ENCODE measurements at regions not wholly inside any gene's neighbourhood (a gene's known extent, or its start where the extent isn't known, plus 50 kb on each side); places are given as distances from the start of the nearest gene placed in this dataset.

DNA sequence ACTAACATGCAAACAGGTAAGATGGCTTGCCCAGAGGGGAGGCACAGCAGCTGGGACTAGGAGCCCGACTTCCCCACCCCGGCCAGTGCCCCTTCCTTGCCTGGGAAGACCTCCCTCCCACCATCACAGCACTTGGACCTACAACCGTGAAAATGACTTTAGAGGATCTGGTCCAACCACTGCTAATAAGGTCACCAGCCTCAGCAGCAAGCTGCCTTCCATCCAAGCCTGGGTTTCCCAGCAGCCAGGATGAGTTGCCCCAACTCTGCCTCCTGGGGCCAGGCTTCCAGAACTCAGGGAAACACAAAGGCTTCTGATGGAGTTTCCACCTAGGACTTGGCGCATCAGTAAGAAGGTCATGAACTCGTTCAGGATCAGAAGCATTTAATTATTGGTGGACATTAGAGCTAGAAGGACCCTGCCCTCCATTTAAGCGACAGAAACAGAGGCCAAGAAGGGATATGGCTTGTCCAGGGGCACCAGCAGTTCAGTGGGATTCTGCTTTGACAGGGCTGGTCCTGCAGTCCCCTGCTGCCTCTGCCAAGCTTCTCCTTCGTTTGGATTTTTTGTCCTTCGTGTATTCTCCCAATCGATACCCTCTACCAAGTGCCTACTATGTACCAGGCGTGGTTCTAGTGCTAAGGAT is 403.0 kb upstream of the ID2 start:
- TF ChIP-seq, protein P1, sequence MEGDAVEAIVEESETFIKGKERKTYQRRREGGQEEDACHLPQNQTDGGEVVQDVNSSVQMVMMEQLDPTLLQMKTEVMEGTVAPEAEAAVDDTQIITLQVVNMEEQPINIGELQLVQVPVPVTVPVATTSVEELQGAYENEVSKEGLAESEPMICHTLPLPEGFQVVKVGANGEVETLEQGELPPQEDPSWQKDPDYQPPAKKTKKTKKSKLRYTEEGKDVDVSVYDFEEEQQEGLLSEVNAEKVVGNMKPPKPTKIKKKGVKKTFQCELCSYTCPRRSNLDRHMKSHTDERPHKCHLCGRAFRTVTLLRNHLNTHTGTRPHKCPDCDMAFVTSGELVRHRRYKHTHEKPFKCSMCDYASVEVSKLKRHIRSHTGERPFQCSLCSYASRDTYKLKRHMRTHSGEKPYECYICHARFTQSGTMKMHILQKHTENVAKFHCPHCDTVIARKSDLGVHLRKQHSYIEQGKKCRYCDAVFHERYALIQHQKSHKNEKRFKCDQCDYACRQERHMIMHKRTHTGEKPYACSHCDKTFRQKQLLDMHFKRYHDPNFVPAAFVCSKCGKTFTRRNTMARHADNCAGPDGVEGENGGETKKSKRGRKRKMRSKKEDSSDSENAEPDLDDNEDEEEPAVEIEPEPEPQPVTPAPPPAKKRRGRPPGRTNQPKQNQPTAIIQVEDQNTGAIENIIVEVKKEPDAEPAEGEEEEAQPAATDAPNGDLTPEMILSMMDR (conservative IDR thresholded peaks at IDR 0.05; ENCODE audit: low read length): no peak
- no peak for TF ChIP-seq EZH2phosphoT487 (IDR thresholded peaks at IDR 0.05; ENCODE audit: borderline replicate concordance)

All from Loucy (cell line).